ENCODE measurements at regions not wholly inside any gene's neighbourhood (a gene's known extent, or its start where the extent isn't known, plus 50 kb on each side); places are given as distances from the start of the nearest gene placed in this dataset.

GRCh38 chr13:58474581-58474980, 843.0 kb downstream of the PCDH17 start:
- no peak for TF ChIP-seq RCOR1 (conservative IDR thresholded peaks at IDR 0.05; ENCODE audit: low read depth, low read length)
- TF ChIP-seq RAD21 (IDR thresholded peaks at IDR 0.05; ENCODE audit: insufficient read depth, low read depth, low read length): no peak
- TF ChIP-seq EP300 (IDR thresholded peaks at IDR 0.05; ENCODE audit: borderline replicate concordance in 1 of 2, control insufficient read depth in 1 of 2, low read depth in 2 of 2, low read length in 2 of 2): no peak
- no peak for TF ChIP-seq CTCF (IDR thresholded peaks at IDR 0.05 in 2 of 3, conservative IDR thresholded peaks at IDR 0.05 in 1 of 3; ENCODE audit: control insufficient read depth in 2 of 3, extremely low read depth in 1 of 3, insufficient read depth in 1 of 3, low read depth in 3 of 3, low read length in 3 of 3)
- no peak for TF ChIP-seq BHLHE40 (IDR thresholded peaks at IDR 0.05; ENCODE audit: borderline replicate concordance in 1 of 2, low read depth in 2 of 2, low read length in 1 of 2)
- TF ChIP-seq, protein P1, sequence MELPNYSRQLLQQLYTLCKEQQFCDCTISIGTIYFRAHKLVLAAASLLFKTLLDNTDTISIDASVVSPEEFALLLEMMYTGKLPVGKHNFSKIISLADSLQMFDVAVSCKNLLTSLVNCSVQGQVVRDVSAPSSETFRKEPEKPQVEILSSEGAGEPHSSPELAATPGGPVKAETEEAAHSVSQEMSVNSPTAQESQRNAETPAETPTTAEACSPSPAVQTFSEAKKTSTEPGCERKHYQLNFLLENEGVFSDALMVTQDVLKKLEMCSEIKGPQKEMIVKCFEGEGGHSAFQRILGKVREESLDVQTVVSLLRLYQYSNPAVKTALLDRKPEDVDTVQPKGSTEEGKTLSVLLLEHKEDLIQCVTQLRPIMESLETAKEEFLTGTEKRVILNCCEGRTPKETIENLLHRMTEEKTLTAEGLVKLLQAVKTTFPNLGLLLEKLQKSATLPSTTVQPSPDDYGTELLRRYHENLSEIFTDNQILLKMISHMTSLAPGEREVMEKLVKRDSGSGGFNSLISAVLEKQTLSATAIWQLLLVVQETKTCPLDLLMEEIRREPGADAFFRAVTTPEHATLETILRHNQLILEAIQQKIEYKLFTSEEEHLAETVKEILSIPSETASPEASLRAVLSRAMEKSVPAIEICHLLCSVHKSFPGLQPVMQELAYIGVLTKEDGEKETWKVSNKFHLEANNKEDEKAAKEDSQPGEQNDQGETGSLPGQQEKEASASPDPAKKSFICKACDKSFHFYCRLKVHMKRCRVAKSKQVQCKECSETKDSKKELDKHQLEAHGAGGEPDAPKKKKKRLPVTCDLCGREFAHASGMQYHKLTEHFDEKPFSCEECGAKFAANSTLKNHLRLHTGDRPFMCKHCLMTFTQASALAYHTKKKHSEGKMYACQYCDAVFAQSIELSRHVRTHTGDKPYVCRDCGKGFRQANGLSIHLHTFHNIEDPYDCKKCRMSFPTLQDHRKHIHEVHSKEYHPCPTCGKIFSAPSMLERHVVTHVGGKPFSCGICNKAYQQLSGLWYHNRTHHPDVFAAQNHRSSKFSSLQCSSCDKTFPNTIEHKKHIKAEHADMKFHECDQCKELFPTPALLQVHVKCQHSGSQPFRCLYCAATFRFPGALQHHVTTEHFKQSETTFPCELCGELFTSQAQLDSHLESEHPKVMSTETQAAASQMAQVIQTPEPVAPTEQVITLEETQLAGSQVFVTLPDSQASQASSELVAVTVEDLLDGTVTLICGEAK (IDR thresholded peaks at IDR 0.05; ENCODE audit: borderline replicate concordance): no peak
- TF ChIP-seq, protein P2, sequence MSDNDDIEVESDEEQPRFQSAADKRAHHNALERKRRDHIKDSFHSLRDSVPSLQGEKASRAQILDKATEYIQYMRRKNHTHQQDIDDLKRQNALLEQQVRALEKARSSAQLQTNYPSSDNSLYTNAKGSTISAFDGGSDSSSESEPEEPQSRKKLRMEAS (IDR thresholded peaks at IDR 0.05; ENCODE audit: low read depth, low read length): no peak
- TF ChIP-seq MYC (IDR thresholded peaks at IDR 0.05; ENCODE audit: insufficient read depth, insufficient read length, insufficient replicate concordance, low read length, severe bottlenecking): no peak
- TF ChIP-seq HDAC2 (IDR thresholded peaks at IDR 0.05): no peak
- TF ChIP-seq POLR2A (IDR thresholded peaks at IDR 0.05; ENCODE audit: low read depth, low read length): no peak
- no peak for TF ChIP-seq TAF1 (IDR thresholded peaks at IDR 0.05; ENCODE audit: borderline replicate concordance, low read depth, low read length)
- no peak for TF ChIP-seq TCF3 (IDR thresholded peaks at IDR 0.05; ENCODE audit: borderline replicate concordance, insufficient read depth, low read depth, low read length)
- no peak for TF ChIP-seq CEBPB (IDR thresholded peaks at IDR 0.05; ENCODE audit: borderline replicate concordance in 1 of 2, low read depth in 2 of 2, low read length in 2 of 2)
- TF ChIP-seq SMAD5 (IDR thresholded peaks at IDR 0.05; ENCODE audit: low read depth): no peak
